HepG2 (cell line): ENCODE measurements at regions not wholly inside any gene's neighbourhood (a gene's known extent, or its start where the extent isn't known, plus 50 kb on each side); places are given as distances from the start of the nearest gene placed in this dataset.

Experiments used
- ATAC-seq: fragments of 200-7000 bp; cut with Tn5 transposase; 3 replicates; pipeline ENCODE4 v1.9.1; 2020; ENCODE audit warnings: mild to moderate bottlenecking, moderate library complexity
- BruUV-seq: library from RNA; stranded (reverse); fragments of 400-500 nt; replicated peaks from 2 replicates; lab custom pipeline; 2021; lab: Mats Ljungman, UMichigan
- CTCF ChIA-PET: fragments of 300-600 bp; formaldehyde crosslinking; extraction: SDS; loops from one replicate; lab custom pipeline; 2021; ENCODE audit warnings: low total read pairs, inconsistent platforms, low intra/inter-chr PET ratio; lab: Yijun Ruan, JAX
- POLR2A ChIA-PET: fragments of 350-600 bp; sonication (Branson Sonifier 250); formaldehyde crosslinking; loops from one replicate; lab custom pipeline; 2020; ENCODE audit warnings: antibody characterized with exemption, inconsistent platforms; lab: Yijun Ruan, JAX
- DNase-seq: peaks from one replicate; pipeline ENCODE4 v3.0.0-alpha.2; 2015; ENCODE audit warnings: low spot score
- FAIRE-seq: peaks from 3 replicates; lab custom pipeline; 2011; peaks lifted over from hg19 to GRCh38; lab: Jason Lieb, UNC
- H2AFZ ChIP-seq: one replicate; pipeline ENCODE4 v1.6.1; 2011; ENCODE audit warnings: low read length, inconsistent platforms
- H3K27ac ChIP-seq: fragments of 300-600 bp; 3 replicates; pipeline ENCODE4 v1.8.0; 2011; ENCODE audit warnings: mixed run types, mild to moderate bottlenecking, mixed read lengths, low read length, inconsistent platforms; ENCODE audit not compliant: insufficient read depth; ENCODE audit errors: extremely low read length
- H3K27me3 ChIP-seq, 2 experiments: fragments of 200-600 bp in 1 of 2; 2 replicates in 1 of 2; 3 replicates in 1 of 2; pipeline versions ENCODE4 v1.6.0 to v1.8.0; 2011; ENCODE audit warnings: low read length in 2 of 2, mild to moderate bottlenecking in 2 of 2, moderate library complexity in 2 of 2, inconsistent platforms in 1 of 2; ENCODE audit not compliant: insufficient read depth in 2 of 2, control insufficient read depth in 1 of 2
- H3K36me3 ChIP-seq, 2 experiments: fragments of 200-600 bp in 1 of 2; replicated peaks in 1 of 2; 2 replicates in 1 of 2; 3 replicates in 1 of 2; pipeline versions ENCODE4 v1.5.1 to v1.8.0; 2011; ENCODE audit warnings: low read length in 2 of 2, inconsistent platforms in 1 of 2; ENCODE audit not compliant: insufficient read depth in 2 of 2, control insufficient read depth in 1 of 2
- H3K4me1 ChIP-seq: 2 replicates; pipeline ENCODE4 v1.5.1; 2012; ENCODE audit warnings: low read length, inconsistent platforms; ENCODE audit not compliant: insufficient read depth
- H3K4me2 ChIP-seq: 2 replicates; pipeline ENCODE4 v1.6.0; 2011; ENCODE audit warnings: low read depth, low read length, inconsistent platforms
- H3K4me3 ChIP-seq, 3 experiments: fragments of 200-600 bp in 1 of 3; sonication (generic), shearing (Covaris generic) in 1 of 3; replicated peaks in 1 of 3; 2 replicates each; pipeline ENCODE4 v1.5.1; 2011 to 2016; ENCODE audit warnings: low read length in 3 of 3, inconsistent platforms in 2 of 3, low read depth in 2 of 3, mild to moderate bottlenecking in 2 of 3, control low read depth in 1 of 3, mixed read lengths in 1 of 3; ENCODE audit not compliant: insufficient read depth in 1 of 3
- H3K79me2 ChIP-seq: one replicate; pipeline ENCODE4 v1.6.1; 2011; ENCODE audit warnings: low read length, inconsistent platforms; ENCODE audit not compliant: insufficient read depth
- H3K9ac ChIP-seq: 2 replicates; pipeline ENCODE4 v1.6.0; 2011; ENCODE audit warnings: mild to moderate bottlenecking, low read depth, low read length, inconsistent platforms; ENCODE audit not compliant: insufficient read depth
- H3K9me3 ChIP-seq: 2 replicates; pipeline ENCODE4 v1.5.1; 2012; ENCODE audit warnings: mild to moderate bottlenecking, low read length
- H4K20me1 ChIP-seq: 2 replicates; pipeline ENCODE4 v1.6.0; 2011; ENCODE audit warnings: inconsistent platforms, mild to moderate bottlenecking, low read length, moderate library complexity; ENCODE audit not compliant: insufficient read depth
- CCDC6 ChIP-seq: sonication (generic); formaldehyde crosslinking; IDR thresholded peaks from 2 replicates; pipeline ENCODE4 v1.8.1; 2022; ENCODE audit warnings: mild to moderate bottlenecking, missing genetic modification reagents, moderate library complexity
- SRF ChIP-seq: IDR thresholded peaks from 2 replicates; pipeline ENCODE4 v1.6.1; 2011; ENCODE audit warnings: mild to moderate bottlenecking, low read depth, low read length, moderate library complexity
- TMF1 ChIP-seq: sonication (generic); formaldehyde crosslinking; IDR thresholded peaks from 2 replicates; pipeline ENCODE4 v1.8.1; 2022; ENCODE audit warnings: low read depth, missing genetic modification reagents
- ZNF136 ChIP-seq: sonication (generic); formaldehyde crosslinking; IDR thresholded peaks from 2 replicates; pipeline ENCODE4 v1.8.1; 2022; ENCODE audit warnings: low read depth, mild to moderate bottlenecking, moderate library complexity, missing genetic modification reagents
- ZNF225 ChIP-seq: sonication (generic); formaldehyde crosslinking; IDR thresholded peaks from 2 replicates; pipeline ENCODE4 v1.4.0; 2020; ENCODE audit warnings: mild to moderate bottlenecking, missing genetic modification reagents
- ZNF768 ChIP-seq: sonication (generic); formaldehyde crosslinking; IDR thresholded peaks from 2 replicates; pipeline ENCODE4 v1.4.0; 2020; ENCODE audit warnings: missing genetic modification reagents
- WGBS: methylation state at CpG from one replicate; pipeline ENCODE4 v1.1.6; 2017; ENCODE audit warnings: low lambda C conversion rate; 5-methylcytosine and 5-hydroxymethylcytosine counted together
- in situ Hi-C: cut with HindIII; loops from 2 replicates; pipeline ENCODE4 v1.10.0; 2017; ENCODE audit warnings: low pct_unique_long_range_greater_than_20kb; ENCODE audit not compliant: extremely low pct_ligation_motif_present
- intact Hi-C: fragments of 100-400 bp; cut with micrococcal nuclease; formaldehyde crosslinking; loops from one replicate; pipeline ENCODE4 v1.10.0; 2022; ENCODE audit not compliant: unreplicated experiment
- TF ChIP-seq, protein P1 (sequence below): sonication (generic); formaldehyde crosslinking; IDR thresholded peaks from 2 replicates; pipeline ENCODE4 v1.5.1; 2020; ENCODE audit warnings: missing genetic modification reagents, mild to moderate bottlenecking, borderline replicate concordance

DNA sequence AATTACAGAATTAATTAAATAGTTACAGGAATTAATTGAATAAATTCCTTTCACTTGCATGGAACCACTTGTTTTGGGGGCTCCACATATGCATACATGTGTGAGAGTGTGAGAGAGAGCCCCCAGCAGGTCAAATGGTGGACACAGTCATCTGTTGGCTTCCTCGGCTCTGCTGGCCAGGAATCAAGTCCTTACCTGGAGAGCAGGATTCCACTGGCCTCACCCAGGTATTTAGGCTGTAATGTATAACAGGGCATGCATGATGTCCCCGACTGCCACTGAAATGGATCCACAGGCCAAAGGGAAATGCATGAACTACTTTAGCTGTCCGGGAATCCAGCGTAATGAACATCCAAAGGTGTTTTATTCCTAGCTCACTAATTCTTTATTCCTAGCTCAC lies 139.7 kb upstream of the SMAD3 start:
- peaks cover 11% of the 10 kb centered on the region for H3K9me3 ChIP-seq
- no peak for TF ChIP-seq ZNF136 (CRISPR knock-in tag)
- TF ChIP-seq ZNF768 (CRISPR knock-in tag) = no peak
- TF ChIP-seq CCDC6 = no peak
- TF ChIP-seq, protein P1, sequence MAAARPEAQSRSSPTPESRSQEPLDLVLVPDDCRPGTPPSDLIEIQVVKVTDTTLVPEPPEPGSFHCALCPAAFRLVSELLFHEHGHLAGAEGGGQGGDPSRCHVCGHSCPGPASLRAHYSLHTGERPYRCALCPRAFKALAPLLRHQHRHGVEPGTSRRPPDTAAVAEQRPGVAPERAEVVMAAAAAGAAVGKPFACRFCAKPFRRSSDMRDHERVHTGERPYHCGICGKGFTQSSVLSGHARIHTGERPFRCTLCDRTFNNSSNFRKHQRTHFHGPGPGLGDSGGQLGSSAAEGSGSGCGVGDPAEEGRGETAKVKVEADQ (CRISPR knock-in tag) = no peak
- TF ChIP-seq ZNF225 (CRISPR knock-in tag) = no peak
- TF ChIP-seq SRF = no peak
- no peak for TF ChIP-seq TMF1 (CRISPR knock-in tag)
- WGBS = 48% methylated on average over 4 of the region's 4 CpGs
- H4K20me1 ChIP-seq = no peaks in the 10 kb centered on the region
- H3K27ac ChIP-seq = no peak overlapping the region
- peaks cover 29% of the 10 kb centered on the region for H3K4me1 ChIP-seq
- no peak overlapping the region for H2AFZ ChIP-seq
- DNase-seq (no peak), FAIRE-seq (no peak), ATAC-seq (no peak)
- in situ Hi-C loops (loop anchor here (25.0 kb wide), 1 partner anchor 512 kb away; no protein-coding TSS in a partner anchor), intact Hi-C loops (no loop called here)
- ChIA-PET POLR2A (no interaction called here), CTCF (no interaction called here)
- H3K27me3 ChIP-seq = peaks cover 0 to 6% of the 10 kb centered on the region in 2 experiments; a peak in 1 of 5 replicates
- H3K9ac ChIP-seq = no peak overlapping the region
- H3K4me2 ChIP-seq = no peak overlapping the region
- H3K4me3 ChIP-seq = no peak overlapping the region
- no peaks in the 10 kb centered on the region for H3K79me2 ChIP-seq
- BruUV-seq = no TSS peak
- H3K36me3 ChIP-seq = no peaks in the 10 kb centered on the region
